ENCODE measurements at regions not wholly inside any gene's neighbourhood (a gene's known extent, or its start where the extent isn't known, plus 50 kb on each side); places are given as distances from the start of the nearest gene placed in this dataset.

- no peak for TF ChIP-seq CTCF (conservative IDR thresholded peaks at IDR 0.05; ENCODE audit: low read depth in 2 of 2)
- no peak for TF ChIP-seq EZH2 (IDR thresholded peaks at IDR 0.05; ENCODE audit: low read depth, unreplicated experiment)
- TF ChIP-seq CREB1 (CRISPR knock-in tag; IDR thresholded peaks at IDR 0.05; ENCODE audit: low read depth) = no peak
- TF ChIP-seq REST (IDR thresholded peaks at IDR 0.05; ENCODE audit: unreplicated experiment) = no peak
Observed at GRCh38 chr2:239667431-239667985, 266.7 kb upstream of the HDAC4 start.
